Hematopoietic multipotent progenitor cell treated with erythropoietin and hydrocortisone succinate and interleukin-3 and kit ligand, for 6 days (in vitro differentiated cells): ENCODE measurements at regions not wholly inside any gene's neighbourhood (a gene's known extent, or its start where the extent isn't known, plus 50 kb on each side); places are given as distances from the start of the nearest gene placed in this dataset.
A peak's percentile ranks its signal among the peaks of the same experiment; 100 is the strongest.

ENCODE experiments used
- DNase-seq: peaks from one replicate; pipeline ENCODE4 v3.0.0-alpha.2; 2015

- DNase-seq, result no peak
Measured at GRCh38 chr5:7315118-7315517, 80.8 kb upstream of the ADCY2 start.

GRCh38 chr5:7317751-7318150 is 78.2 kb upstream of the ADCY2 start:
- DNase-seq, result no peak

GRCh38 chr5:7320701-7321301 is 75.1 kb upstream of the ADCY2 start:
- no peak for DNase-seq

- no peak for DNase-seq
Measured at GRCh38 chr5:7321724-7322123, 74.2 kb upstream of the ADCY2 start.

- no peak for DNase-seq
Measured at GRCh38 chr5:7324919-7325318, 71.0 kb upstream of the ADCY2 start.

GRCh38 chr5:7325975-7326913 is 69.7 kb upstream of the ADCY2 start:
- DNase-seq, result peak; percentile 75

- no peak for DNase-seq
Measured at GRCh38 chr5:7329141-7329540, 66.8 kb upstream of the ADCY2 start.

- no peak for DNase-seq
Measured at GRCh38 chr5:7329712-7330111, 66.2 kb upstream of the ADCY2 start.

GRCh38 chr5:7330256-7330655 is 65.7 kb upstream of the ADCY2 start:
- DNase-seq, result no peak

GRCh38 chr5:7331131-7331530 is 64.8 kb upstream of the ADCY2 start:
- DNase-seq, result no peak
